HUDEP-2 (cell line): ENCODE measurements at regions not wholly inside any gene's neighbourhood (a gene's known extent, or its start where the extent isn't known, plus 50 kb on each side); places are given as distances from the start of the nearest gene placed in this dataset.
"Not testable (repeated sequence)": the region's sequence is repeated elsewhere in the genome, so short reads cannot be mapped to it uniquely, and the experiment has no call there.

Source experiments
- DNase-seq, 76 experiments: peaks; one replicate each; lab custom pipeline; 2025; ENCODE audit not compliant: unreplicated experiment in 76 of 76; lab: John Stamatoyannopoulos, UW

- DNase-seq, result no peak
These were observed 99.0 kb upstream of the MRI1 start for GRCh38 chr19:13665125-13665905.

- DNase-seq, result no peak
These were observed 111.3 kb upstream of the MRI1 start for GRCh38 chr19:13652810-13653590.

DNA sequence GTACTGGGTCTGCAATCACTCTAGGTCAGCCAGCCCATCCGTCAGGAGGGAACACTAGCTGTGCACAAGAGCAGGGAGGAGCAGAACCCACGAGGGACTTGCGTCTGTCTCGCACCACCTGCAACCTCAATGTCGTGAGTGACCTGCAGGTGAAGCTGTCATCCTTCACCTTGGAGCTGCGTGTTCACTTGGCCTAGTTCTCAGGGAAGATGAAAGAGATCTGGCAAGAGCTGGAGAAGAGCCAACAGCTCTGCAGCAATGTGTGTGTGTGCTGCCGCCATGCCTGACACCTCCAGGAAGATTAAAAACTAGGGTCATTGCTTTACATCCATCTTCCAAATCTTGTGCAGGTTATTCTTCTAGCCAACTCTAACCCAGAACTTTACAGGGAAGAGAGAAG, 117.6 kb upstream of the MRI1 start:
- DNase-seq, result no peak

DNA sequence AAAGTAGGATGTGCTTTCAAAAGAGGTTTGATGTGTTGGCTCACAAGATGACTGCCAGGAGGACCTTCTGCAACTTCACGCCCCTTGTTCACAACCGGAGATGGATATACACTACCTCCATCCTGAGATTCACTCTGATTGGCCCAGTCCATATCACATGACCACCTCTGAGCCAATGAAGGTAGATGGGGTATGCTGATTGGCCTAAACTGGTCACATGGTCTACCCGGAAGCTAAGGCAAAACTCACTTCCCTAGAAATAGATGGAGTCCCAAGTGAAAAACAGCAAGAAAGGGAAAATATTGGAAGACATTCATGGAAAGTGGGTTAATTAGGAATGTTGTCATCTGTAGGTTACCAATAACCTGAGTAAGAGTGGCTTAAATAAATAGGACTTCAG, 119.7 kb upstream of the MRI1 start:
- DNase-seq, result no peak

DNA sequence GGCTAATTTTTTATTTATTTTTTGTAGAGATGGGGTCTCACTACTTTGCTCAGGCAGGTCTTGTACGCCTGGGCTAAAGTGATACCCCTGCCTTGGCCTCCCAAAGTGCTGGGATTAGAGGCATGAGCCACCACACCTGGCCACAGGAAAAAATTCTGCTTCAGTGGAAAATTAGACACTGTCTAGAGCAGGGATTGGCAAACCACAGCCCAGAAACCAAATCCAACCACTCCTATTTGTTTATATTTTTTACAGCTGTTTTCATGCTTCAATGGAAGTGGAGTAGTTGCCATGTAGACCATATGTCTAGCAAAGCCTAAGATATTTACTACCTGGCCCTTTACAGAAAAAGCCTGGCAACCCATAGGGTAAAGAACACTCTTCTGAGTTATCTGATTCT, 123.7 kb upstream of the MRI1 start:
- no peak for DNase-seq

DNA sequence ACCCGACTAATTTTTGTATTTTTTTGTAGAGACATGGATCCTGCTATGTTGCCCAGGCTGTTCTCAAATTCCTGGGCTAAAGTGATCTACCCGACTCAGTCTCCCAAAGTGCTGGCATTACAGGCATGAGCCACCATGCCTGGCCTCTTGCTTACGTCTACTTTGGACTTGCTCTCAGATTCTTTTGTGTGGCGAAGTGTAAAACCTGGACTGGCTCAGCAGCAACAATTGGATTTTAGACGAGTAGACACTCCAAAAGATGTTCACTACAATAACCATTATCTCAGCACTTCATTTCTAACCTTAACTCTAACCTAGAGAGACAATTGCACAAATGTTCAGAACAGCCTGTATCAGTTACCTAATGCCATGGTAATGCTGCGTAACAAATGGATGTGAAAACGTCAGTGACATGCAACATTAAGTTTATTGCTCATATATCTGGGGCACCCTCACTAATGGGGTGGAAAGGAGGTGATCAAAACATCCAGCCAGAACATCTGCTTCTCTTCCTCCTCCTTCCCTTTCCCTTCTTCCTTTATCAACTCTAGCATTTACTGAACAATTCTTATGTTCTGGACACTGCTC, 124.9 kb upstream of the MRI1 start:
- no peak for DNase-seq

DNA sequence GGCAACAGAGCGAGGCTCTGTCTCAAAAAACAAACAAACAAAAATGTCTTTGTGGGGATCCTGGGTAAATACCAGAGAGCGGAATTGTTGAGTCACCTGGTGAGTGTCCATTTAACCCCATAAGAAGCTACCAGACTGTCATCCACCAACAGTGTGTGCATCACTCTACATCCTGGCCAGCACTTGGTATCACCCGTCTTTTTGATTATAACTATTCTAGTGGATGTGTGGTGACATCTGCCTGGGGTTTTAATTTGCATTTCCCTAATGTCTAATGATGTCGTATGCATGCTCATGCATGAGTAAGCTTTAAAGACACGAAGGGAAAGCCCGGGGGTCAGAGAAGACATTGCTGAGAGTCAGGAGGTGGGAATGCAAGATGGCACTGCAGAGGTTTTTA, 126.7 kb upstream of the MRI1 start:
- no peak for DNase-seq

- DNase-seq, result no peak
These were observed 128.4 kb upstream of the CACNA1A start for GRCh38 chr19:13634658-13635057.

GRCh38 chr19:13633522-13633922, 127.2 kb upstream of the CACNA1A start:
- no peak for DNase-seq

DNA sequence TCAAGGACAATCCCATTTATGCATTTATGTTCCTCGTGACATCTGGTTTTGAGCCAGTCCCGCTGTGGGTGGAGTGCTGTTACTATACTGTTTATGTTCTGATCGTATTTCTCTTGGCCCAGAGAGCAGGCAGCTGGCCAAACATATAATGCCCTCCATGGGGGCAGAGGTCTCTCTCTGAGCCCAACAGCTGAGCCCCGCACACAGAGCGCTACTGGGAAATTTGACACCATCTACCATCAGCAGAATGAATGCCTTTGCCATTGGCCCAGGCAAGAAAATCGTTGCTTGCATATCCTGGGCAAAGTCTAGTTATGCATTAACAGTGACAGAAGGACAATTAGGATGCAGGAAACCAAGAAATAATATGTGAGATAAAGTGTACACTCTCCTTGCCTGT, 126.8 kb upstream of the CACNA1A start:
- DNase-seq, result no peak

GRCh38 chr19:13632164-13632563, 125.9 kb upstream of the CACNA1A start:
- DNase-seq, result not testable (repeated sequence)

DNA sequence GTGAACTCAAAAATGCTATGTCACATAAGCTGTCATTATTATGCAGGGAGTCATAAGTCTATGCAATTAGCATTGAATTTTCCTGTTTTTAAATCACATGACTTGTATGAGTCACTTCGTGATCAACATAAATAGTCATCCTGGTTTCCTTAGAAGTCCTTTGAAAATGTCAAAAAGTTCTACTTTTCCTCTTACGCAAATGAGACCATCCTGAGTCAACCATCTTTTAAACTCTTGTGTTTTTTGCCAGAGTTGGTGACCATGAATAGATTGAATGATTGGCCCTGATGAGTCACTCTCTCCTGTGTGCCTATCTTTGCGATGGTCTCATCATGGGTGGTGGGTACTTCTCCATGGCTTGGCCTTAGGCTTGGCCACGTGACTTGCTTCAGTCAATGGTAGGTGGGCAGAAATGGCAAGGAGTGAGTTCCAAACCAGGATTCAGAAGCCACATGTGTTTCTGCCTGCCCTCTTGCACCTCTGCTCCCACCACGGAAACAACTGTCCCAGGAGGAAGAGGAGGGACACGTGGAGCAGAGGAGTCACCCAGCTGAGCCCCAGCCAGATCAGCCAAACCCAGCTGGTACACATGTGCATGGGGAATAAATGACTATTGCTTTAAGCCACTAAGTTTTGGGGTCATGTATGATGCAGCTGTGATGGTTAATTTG, 123.5 kb upstream of the CACNA1A start:
- no peak for DNase-seq

DNA sequence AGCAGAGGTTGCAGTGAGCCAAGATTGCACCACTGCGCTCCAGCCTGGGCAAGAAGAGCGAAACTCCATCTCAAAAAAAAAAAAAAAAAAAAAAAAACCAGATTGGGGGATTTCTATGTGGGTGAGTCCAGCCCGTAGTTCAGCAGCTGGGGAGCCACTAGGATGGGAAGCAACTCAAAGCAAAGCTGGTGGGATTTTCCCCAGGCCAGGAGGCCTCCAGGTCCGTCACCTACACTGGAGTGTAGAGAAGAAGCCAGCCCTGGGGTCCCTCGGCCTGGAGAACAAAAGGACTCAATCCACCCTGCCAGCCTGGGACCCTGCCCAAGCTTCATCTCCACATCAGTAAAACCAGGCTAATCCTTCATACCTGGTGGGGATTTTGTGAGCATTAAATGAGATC, 121.3 kb upstream of the CACNA1A start:
- DNase-seq, result no peak

DNA sequence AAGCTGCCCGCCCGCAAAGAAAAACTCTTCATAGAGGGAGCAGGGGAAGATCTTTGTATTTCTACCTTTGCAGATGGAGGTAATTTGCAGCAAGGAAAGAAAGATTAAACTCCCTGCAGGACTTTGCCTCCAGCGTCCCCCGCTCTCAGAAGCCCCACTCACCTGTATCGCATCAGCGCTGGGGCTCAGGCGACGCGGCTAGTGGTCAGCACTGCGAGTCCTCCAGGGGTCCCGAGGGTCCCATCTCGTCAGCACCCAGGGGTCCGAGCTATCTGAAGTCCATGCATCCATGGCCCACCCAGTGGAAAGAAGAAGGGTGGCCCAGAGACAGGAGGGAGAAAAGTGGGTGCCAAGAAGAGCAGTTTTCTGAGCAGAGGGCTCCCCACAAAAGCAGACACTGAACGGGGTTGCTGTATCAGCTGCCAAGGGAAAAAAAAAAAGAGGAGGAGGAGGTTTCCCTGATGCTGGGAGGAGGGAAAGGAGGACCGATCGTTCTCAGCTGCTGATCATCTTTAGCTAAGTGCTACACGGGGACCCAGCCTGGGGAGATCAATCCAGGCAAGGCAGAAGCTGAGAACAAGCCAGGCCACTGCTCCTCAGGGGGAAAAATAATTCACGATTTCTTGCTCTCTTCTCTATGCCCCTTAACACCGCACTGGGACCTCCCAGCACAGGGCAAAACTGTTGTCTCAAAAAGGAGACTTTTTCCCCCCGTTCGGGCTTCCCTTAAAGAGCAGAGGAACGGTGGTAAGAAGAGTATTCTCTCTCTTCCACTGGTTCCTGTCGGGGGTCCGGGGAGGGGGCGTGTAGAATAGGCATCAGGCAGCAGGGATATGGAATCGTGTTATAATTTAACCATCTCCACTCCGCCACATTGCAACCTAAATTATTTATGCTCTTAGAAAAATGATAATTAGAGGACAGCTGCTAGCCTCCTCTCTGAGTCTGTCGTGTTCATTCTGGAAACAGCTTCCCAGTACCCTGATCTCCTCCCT, 117.7 kb upstream of the CACNA1A start:
- DNase-seq, result no peak

GRCh38 chr19:13622766-13623715, 116.8 kb upstream of the CACNA1A start:
- DNase-seq, result no peak

DNA sequence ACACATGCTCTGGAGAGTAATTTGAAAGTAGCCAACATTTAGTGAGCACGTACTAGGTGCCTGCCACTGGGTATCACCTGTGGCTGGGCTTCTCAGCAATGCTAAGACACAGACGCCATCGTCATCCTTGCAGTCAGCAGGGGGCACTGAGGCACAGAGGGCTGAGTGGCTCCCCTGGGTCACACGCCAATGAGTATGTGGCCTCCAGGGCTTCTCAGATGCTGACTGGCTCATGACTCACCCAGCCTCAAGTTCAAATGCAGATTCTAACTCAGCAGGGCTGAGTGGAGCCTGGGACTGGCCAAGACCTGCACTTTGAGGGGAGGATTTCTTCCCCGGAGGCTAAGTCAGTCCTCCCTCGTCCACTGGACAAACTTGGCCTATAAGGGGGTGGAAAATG, 115.1 kb upstream of the CACNA1A start:
- no peak for DNase-seq

DNA sequence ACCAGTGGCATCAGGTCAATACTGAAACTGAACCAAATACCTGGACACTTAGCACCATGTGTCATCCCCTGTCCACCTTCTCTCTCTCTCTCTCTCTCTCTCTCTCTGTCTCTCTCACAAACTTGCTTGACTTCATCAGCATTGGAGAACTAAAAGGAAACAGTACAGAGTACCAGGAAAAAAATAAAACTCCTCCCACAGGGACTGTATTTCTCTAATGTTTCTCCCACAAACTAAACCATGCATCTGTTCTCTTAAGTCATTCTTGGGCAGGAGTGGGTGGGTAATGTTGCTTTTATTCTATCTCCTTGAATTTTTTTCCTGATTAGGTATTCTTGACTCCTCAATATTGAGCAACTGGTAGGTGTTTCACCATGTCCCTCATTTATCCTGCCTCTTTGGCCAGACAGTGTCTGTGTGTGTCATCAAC, 112.9 kb upstream of the CACNA1A start:
- no peak for DNase-seq

- no peak for DNase-seq
These were observed 109.6 kb upstream of the CACNA1A start for GRCh38 chr19:13615890-13616289.

DNA sequence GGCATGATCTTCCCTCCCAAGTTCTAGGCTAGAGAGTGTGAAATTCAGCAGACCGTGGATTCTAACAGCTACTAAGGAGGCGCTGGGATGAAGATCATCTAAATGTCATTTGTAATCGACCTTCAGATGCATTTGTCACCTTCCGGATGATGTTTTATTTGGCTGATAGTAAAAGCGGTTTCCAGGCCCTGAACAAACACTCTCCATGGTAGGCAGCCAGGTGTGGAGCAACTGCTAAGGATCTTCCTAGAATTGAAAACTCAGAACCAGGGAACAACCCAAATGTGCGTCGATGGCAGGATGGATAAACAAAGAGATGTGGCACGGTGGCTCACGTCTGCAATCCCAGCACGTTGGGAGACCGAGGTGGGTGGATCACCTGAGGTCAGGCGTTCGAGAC, 107.2 kb upstream of the CACNA1A start:
- no peak for DNase-seq
